ENCODE measurements at regions not wholly inside any gene's neighbourhood (a gene's known extent, or its start where the extent isn't known, plus 50 kb on each side); places are given as distances from the start of the nearest gene placed in this dataset.
"Not testable (repeated sequence)": the region's sequence is repeated elsewhere in the genome, so short reads cannot be mapped to it uniquely, and the experiment has no call there.

- Mint-ChIP-seq H3K36me3 (ENCODE audit: insufficient read depth, unreplicated experiment) (no peaks in the 10 kb centered on the region), H3K4me1 (ENCODE audit: low read depth, unreplicated experiment) (peaks cover 6% of the 10 kb centered on the region), H3K9me3 (ENCODE audit: unreplicated experiment) (peaks cover 10% of the 10 kb centered on the region), H3K4me3 (ENCODE audit: unreplicated experiment) (no peak overlapping the region), H3K27ac (ENCODE audit: unreplicated experiment) (no peak overlapping the region), H3K27me3 (ENCODE audit: insufficient read depth, unreplicated experiment) (peaks cover 7% of the 10 kb centered on the region)
- ChIA-PET POLR2A (no interaction called here), CTCF (interaction anchor here (0.6 to 0.7 kb wide), 2 partner anchors 70 to 112 kb away, joined by 3 read pairs; no protein-coding TSS in a partner anchor)
- Histone ChIP-seq H3K9me3 (no peaks in the 10 kb centered on the region), H3K27me3 (replicated peaks; ENCODE audit: control insufficient read depth, insufficient read depth, low read length) (no peaks in the 10 kb centered on the region), H3K36me3 (ENCODE audit: control insufficient read depth, insufficient read depth, low read length) (no peaks in the 10 kb centered on the region), H3K4me3 (ENCODE audit: low read depth, low read length) (no peak overlapping the region), H3K4me1 (no peaks in the 10 kb centered on the region)
- no TSS peak for BruUV-seq (replicated peaks)
- intact Hi-C loops (cut with micrococcal nuclease; ENCODE audit: unreplicated experiment): loop anchor here (1.0 to 5.0 kb wide), 2 partner anchors 825 to 1356 kb away; no protein-coding TSS in a partner anchor
- peak in 1 of 2 experiments; percentile 2 for DNase-seq
- TF ChIP-seq CTCF (IDR thresholded peaks at IDR 0.05; ENCODE audit: insufficient read depth in 1 of 2, low read depth in 1 of 2, low read length in 1 of 2, severe bottlenecking in 1 of 2, unreplicated experiment in 1 of 2): peak in 1 of 2 experiments; percentile 36
These were observed 389.9 kb upstream of the EMCN start for GRCh38 chr4:100907465-100908454.

GRCh38 chr4:100906973-100907372, 389.2 kb upstream of the EMCN start:
- CTCF ChIA-PET: no interaction called here
- H3K27ac Mint-ChIP-seq (ENCODE audit: unreplicated experiment): no peak overlapping the region
- no peak for DNase-seq
- Histone ChIP-seq H3K27me3 (replicated peaks; ENCODE audit: control insufficient read depth, insufficient read depth, low read length) (no peaks in the 10 kb centered on the region), H3K9me3 (no peaks in the 10 kb centered on the region), H3K4me3 (ENCODE audit: low read depth, low read length) (no peak overlapping the region), H3K4me1 (no peaks in the 10 kb centered on the region), H3K36me3 (ENCODE audit: control insufficient read depth, insufficient read depth, low read length) (no peaks in the 10 kb centered on the region)
- peaks cover 12% of the 10 kb centered on the region for H3K4me1 Mint-ChIP-seq (ENCODE audit: low read depth, unreplicated experiment)
- H3K9me3 Mint-ChIP-seq (ENCODE audit: unreplicated experiment): peaks cover 18% of the 10 kb centered on the region
- H3K27me3 Mint-ChIP-seq (ENCODE audit: insufficient read depth, unreplicated experiment): peaks cover 7% of the 10 kb centered on the region
- no peaks in the 10 kb centered on the region for H3K36me3 Mint-ChIP-seq (ENCODE audit: insufficient read depth, unreplicated experiment)
- intact Hi-C loops (cut with micrococcal nuclease; ENCODE audit: unreplicated experiment): loop anchor here (1.0 to 5.0 kb wide), 2 partner anchors 825 to 1356 kb away; no protein-coding TSS in a partner anchor
- no peak overlapping the region for H3K4me3 Mint-ChIP-seq (ENCODE audit: unreplicated experiment)
- BruUV-seq (replicated peaks): no TSS peak
- POLR2A ChIA-PET: no interaction called here
- TF ChIP-seq CTCF (IDR thresholded peaks at IDR 0.05; ENCODE audit: insufficient read depth in 1 of 2, low read depth in 1 of 2, low read length in 1 of 2, severe bottlenecking in 1 of 2, unreplicated experiment in 1 of 2): no peak

DNA sequence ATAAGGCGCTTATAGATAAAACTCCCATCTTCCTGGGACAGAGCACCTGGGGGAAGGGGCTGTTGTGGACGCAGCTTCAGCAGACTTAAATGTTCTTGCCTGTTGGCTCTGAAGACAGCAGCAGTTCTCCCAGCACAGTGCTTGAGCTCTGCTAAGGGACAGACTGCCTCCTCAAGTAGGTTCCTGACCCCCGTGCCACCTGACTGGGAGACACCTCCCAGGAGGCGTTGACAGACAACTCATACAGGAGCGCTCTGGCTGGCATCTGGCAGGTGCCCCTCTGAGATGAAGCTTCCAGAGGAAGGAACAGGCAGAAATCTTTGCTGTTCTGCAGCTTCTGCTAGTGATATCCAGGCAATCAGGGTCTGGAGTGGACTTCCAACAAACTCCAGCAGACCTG, 383.1 kb upstream of the EMCN start:
- H3K9me3 ChIP-seq; H3K4me3 ChIP-seq (ENCODE audit: low read depth, low read length); BruUV-seq (replicated peaks); H3K27me3 ChIP-seq (replicated peaks; ENCODE audit: control insufficient read depth, insufficient read depth, low read length); H3K27me3 Mint-ChIP-seq (ENCODE audit: insufficient read depth, unreplicated experiment); POLR2A ChIA-PET; intact Hi-C loops (cut with micrococcal nuclease; ENCODE audit: unreplicated experiment); CTCF ChIA-PET; H3K4me1 ChIP-seq; H3K36me3 ChIP-seq (ENCODE audit: control insufficient read depth, insufficient read depth, low read length); H3K4me3 Mint-ChIP-seq (ENCODE audit: unreplicated experiment); DNase-seq; H3K36me3 Mint-ChIP-seq (ENCODE audit: insufficient read depth, unreplicated experiment); H3K27ac Mint-ChIP-seq (ENCODE audit: unreplicated experiment): not testable (repeated sequence)
- peaks cover 12% of the 10 kb centered on the region for H3K4me1 Mint-ChIP-seq (ENCODE audit: low read depth, unreplicated experiment)
- H3K9me3 Mint-ChIP-seq (ENCODE audit: unreplicated experiment): peaks cover 27% of the 10 kb centered on the region

Measured in Caco-2 (cell line).